Stimulated activated CD4-positive, alpha-beta T cell treated with anti-CD3 and anti-CD28 coated beads, Interleukin-1b, Interleukin-23, amount 100 ng/mL, for 4 hours (primary cell): ENCODE measurements at regions not wholly inside any gene's neighbourhood (a gene's known extent, or its start where the extent isn't known, plus 50 kb on each side); places are given as distances from the start of the nearest gene placed in this dataset.

ENCODE experiments used
- DNase-seq, 2 donors: peaks; one replicate each; pipeline ENCODE4 v3.0.0-alpha.2; 2020; ENCODE audit warnings: low read depth in 2 of 2

DNA sequence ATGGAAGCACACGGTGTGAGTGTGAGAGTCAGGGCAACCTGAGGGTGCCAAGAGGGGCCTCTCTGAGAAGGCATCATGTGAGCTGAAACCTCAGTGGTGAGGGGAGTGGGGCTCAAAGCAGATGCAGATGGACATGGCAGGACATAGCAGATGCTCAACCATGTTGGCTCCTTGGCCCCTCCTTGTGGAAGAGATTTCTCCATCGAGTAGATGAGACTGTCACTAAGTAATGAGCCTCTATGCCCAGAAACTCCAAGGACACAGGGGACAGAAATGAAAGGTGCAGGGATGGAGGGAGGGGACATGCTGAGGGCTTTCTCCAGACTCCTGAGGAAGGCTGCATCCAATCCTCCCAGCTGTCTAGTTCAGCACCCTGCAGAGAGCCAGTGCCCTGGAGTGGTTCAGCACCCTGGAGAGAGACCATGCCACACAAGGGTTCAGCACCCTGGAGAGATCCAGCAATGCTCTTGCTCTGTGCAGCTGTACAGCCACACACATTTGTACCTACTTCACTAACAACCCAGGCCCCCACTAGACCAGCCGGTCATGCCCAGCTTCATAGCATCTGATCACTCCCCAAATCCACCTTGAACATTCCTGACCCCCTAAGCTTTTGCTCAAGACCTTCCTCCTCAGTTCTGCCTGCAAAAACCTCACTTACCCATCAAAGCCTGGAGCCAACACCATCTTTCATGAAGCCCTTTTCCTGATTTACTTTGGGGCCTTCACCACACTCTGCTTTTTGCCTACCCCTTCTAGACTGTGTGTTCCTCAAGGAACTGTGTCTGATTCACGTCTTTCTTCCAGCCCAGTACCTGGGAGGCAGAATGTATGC is 252.0 kb downstream of the CTTN start:
- no peak for DNase-seq

DNA sequence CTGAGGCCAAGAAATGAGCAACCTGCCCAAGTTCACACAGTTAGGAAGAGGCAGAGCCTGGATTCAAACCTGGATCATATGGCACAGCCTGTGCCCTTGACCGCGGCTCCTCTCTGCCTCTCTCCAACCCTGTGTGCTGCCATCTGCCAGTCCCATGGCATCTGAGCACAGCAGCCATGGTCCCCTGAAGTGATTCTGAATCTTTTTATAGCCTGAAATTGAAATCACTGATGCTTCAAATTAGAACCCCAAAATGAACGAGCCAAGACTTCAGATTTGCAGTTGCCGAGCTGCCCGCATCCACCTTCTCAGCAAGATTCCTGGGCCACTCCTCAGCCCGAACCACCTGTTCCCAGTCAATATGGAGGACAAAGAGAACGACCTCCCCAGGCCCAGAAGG is 252.7 kb downstream of the CTTN start:
- DNase-seq: no peak

DNA sequence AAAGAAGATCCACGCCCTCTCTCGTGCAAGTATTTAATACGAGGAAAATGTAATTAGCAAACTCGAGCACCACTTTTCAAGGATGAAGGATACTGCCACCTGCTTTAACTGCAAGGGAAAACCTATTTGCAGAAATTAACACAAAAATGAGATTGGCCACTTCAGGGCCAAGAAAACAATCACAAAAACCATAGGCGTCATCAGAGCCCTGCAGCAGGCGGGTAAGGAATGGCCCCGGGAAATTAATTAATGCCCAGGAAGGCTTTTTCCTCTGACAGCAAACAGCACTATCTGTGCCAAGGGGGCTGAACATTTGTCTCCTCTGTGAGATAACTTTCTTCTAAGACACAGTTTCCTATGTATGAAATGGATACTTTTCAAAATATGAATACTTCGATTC is 255.7 kb downstream of the CTTN start:
- DNase-seq: no peak

DNA sequence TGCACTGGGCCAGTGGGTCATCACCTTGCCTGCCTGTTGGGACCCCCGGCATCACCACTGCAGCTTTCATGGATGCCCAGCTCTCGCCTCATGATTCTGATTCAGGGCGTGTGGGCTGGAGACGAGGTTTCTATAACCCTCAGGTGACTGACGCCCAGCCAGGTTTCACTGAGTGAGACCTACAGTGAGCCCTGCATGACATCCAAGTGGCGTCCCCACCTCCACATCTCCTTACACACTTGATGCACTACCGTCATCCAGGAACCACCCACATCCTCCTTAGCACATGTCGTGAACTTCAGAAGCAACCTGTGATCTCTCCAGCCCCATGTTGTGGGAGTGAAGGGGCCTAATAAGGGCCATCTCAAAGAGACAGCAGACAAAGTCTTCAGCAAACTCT is 257.5 kb downstream of the CTTN start:
- no peak for DNase-seq

DNA sequence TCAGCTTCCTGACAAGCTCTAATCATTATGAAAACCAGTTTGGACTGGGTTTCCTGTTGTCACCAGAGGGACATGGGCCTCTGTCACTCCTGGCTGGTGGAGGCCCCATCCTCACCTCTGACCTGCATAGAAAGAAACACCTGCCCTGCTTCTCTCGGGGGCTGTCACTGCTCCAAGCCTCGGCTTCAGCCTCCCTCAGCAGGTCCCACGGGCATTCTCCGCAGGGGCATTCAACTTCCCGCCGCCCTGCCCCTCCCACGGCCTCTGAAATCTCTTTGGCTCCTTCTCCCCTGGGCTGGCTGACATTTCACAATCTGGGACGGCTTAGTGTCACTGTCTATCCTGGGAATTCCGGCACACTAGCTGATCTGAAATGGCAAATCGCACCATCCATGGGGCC is 257.9 kb downstream of the CTTN start:
- no peak for DNase-seq

DNA sequence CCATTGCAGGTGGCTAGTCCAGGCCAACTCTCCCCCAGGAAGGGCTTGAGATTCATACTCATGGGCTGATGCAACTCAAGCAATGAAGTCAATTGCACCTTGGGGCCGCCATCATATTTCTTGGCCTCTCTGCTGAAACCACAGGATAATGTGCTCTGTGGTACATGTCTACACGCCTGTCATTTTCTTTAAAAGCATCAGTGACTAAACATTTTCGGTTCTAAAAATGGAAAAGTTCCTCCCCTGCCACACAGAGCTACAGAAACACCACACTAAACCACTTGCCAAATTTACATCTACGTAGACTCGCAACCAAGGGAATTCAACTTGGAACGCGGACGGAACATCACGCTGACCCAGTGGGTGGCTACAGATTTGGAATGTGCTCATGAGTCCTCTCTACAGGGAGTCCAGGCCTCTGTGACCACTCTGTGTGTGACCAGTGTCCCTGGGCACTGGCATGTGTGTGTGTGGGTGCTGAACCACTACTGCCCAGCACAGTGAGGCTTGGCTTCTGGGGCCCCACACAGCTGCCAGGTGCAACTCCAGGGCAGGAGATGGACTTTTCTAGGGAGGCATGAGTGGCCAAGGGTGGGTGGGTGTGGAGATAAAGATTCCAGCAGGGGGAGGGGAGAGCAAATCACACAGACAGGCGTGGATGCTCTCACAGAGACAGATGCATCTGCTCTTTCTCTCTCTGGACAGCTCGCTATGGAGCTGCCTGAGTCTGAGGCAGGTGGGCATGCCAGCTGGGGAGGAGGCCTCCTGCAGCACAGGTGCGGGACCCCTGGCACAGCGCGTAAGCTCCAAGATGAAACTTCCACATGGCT is 261.9 kb downstream of the CTTN start:
- no peak for DNase-seq

DNA sequence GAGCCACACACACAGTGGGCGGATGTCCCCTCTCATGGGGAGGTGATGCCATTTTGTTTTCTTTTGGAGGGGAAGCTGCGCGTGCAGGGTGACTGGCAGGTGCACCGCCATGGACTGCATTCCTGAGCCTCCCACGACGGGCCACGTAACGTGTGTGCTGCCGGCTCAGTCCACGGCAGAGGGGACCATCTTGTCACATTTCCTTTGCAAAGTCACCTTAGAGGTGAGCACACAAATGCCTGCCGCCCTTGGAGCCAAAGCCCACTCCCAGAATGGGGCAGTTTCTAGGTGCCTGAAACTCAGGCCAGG is 262.5 kb downstream of the CTTN start:
- DNase-seq: no peak

DNA sequence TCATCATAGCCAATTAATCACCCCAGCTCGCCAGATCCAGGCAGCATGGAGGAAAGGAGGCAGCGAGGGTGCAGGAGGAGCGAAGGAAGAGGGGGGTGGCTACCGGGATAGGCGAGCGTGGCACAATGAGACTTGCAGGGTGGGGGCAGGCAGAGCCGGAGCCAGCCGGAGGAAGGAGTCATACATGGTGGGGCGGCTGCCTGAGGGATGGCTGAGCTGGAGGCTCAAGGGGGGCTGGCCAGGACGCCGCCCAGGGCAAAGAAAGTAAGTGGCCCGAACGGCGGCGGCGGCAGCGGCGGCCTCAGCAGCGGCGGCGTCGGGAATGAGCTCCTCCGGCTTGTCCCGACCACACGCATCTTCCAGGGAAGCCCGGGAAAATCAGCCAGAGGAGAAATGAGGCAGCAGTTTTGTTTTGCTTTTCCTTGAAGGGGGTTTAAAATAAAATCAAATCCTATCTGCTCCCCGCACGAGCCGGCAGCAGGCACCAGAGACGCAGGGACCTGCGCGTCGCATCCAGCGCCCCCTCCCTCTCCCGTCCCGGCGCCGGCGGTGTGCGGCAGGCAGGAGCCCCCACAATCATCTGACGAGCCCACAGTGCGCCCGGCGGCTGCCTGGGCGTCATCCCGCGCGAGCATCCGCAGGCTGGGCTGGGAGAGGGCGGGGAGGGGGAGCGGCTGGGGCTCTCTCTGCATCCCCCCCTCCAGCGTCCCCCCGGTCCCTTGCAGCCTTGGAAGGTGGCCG is 263.6 kb downstream of the CTTN start:
- DNase-seq: no peak

DNA sequence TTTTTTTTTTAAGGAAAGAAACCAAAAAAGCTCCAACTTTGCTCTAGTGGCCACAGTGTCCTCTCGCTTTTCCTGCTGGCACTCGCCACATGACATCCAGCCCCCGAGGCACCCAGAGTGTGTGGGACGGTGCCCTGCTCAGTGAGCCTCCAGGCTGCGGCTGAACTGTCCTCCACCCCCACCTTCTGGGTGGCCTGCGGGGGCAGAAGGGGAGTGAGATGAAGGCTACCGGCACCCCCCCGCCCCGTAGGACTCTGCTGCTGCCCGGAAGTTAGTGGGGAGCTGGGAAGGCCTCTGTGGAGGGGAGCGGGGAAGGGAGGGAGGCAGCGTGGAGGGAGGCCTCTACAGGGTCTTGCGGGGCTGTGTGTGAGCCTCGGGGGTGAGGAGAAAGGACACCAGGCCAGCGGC is 264.4 kb downstream of the CTTN start:
- DNase-seq: no peak

DNA sequence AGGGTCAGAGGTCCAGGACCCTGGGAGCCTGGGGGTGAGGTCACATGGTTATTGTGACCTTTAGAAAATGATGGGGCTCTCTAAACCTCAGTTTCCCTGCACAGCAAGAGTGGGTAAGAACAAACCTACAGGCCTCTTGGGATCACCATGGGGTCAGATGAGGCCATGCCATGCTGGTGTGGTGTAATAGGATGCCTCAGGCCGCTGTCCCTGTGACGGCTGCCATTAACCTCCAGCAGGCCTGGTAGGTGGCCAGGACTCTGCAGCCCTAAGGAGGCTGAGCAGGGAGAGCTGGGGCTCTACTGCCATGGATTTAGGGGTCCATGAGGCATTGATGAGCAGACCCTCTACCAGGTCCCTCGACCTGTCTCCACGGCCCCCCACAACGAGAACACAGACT is 265.5 kb downstream of the CTTN start:
- no peak for DNase-seq

DNA sequence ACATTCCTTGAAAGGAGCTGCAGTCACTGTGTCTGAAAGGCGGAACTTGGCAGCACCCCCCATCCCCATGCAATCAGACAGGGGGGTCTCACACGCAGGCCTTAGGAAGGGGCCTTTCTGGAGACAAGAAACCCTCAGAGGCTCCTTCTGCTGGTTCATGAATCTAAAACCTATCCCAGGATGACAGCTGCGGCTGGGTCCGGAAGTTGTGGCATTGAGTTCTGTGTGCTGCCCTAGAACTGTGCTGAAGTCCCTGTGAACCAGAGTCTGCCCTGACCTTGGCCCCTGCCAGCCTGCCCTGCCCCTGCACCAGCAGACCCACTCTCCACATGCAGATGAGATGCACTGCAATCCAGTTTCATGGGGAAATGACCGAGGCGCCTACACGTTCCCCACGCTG is 268.0 kb downstream of the CTTN start:
- no peak for DNase-seq

DNA sequence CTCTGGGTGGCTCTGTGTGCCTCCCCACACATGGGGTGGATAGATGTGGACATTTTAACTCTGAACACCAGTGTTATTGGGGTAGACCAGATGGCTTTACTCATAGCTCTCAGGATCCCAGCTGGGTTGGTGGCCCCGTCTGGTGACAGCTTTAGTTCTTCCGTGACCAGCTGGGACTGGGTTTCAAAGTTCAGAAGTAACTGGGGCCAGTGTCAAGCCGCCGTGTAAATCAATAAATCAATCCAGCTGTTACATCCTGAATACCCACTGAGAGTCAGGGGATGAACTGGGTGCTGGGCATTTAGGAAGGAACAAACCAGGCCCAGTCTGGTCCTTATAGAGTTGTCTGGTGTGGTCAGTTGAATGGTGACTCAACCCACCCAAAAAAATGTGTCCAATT is 269.4 kb downstream of the CTTN start:
- no peak for DNase-seq

DNA sequence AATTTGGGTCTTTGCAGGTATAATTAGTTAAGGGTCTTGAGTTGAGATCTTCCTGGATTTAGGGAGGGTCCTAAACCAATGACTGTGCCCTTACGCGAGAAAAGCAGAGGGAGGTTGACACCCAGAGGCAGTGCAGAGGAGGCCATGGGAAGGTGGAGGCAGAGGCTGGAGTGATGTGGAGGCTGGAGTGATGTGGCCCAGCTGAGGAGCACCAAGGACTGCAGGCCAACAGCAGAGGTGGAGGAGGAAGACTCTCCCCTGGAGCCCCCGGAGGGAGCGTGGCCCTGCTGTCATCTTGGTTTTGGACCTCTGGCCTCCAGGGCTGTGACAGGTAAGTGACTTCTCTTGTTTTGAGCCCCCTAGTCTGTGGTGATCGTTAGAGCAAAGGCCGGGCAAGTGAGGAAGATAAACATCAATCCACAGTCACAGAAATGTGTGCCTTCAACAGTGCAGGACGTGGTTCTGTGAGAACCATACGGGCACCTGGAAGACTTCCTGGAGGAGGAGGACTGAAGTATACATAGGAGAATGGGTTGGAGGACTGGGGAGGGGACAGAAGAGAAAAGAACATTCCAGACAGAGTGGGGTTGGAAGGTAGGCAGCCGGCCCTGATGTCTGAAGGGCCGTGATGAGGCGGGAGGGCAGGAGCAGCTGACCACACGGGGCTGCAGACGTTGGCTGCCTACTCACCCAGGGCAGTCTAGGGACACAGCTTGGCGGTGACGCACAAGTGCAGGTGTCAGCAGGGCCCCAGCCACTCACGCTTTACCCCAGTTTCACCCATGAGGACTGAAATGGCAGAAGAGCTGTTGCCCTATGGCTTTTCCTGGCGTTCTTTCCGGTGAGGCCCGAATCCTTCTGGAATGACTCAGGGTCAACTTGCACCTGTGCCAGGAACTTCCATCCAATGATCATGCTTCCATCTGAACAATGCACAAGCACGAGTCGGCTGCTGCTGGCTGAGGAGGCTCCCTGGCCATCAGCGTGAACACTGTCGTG is 270.2 kb downstream of the CTTN start:
- DNase-seq: no peak

DNA sequence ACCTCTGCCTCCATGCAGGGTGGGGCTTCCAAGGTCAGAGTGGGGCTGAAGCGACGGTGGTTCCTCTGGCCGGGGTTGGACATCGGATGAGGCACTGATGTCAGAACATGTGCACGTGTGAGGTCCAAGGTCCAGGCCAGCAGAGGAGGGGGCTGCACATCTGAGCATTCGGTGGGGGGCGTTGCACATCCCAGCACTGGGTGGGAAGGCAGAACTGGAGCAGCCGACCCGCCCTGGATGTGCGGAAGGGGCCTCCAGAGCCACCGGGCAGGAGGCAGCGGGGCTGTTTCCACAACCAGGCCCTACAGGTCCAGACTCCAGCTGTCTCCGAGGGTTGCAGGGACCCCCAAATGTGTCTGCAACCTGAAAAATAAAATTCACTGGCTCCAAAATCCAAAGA is 271.0 kb downstream of the CTTN start:
- no peak for DNase-seq

DNA sequence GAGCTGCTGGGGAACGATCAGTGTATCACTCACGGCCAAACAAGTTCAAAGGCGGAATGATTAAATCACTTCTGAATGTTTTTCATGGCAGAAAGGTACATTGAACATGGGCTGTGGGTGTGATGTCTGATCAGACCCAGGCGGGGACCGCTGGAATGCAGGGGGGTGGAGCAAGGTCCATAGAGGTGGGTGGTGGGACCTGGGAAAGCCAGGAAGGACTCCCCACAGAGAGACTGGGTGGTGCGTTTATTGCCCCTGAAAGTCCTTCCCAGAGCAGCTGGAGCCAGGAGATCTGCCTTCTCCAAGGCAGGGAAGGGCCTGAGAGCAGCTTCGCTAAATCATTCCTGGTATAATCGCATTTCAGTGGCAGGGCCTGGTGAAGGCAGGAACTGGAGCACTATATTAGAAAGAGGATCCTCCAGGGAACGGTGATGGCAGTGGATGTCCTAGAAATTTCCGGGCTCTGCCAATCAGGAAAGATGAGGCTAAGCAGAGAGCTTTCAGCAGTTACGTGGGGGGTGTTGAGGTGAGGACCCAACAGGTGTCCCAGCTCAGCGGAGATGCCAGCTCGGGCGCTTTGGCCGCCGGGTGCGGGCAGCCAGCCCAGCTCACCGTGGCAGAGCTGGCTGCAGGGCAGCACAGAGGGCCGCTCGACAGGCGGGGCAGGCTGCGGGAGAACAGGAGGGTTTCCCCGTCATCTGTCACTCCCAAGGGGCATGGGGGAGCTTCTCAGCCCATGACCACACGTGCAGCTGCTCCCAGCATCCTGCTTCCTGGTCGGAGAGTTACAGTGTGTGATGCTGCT is 271.7 kb downstream of the CTTN start:
- DNase-seq: no peak

DNA sequence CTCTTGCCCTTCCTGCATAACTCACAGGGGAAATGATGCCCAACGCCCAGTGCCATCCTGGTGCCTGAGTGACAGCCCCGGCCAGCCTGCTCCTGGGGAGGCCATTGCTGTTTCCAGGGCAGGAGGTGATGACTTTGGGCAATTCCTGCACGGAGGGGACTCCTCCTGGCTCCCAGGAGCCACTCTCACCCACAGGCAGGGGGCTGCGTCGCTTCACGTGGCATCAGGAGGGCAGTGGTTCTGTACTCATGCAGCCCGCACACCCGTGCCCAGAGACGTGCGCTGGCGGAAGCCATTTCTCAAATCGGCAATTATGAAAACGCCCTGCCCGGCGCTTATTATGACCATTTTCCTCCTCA is 272.3 kb downstream of the CTTN start:
- no peak for DNase-seq

DNA sequence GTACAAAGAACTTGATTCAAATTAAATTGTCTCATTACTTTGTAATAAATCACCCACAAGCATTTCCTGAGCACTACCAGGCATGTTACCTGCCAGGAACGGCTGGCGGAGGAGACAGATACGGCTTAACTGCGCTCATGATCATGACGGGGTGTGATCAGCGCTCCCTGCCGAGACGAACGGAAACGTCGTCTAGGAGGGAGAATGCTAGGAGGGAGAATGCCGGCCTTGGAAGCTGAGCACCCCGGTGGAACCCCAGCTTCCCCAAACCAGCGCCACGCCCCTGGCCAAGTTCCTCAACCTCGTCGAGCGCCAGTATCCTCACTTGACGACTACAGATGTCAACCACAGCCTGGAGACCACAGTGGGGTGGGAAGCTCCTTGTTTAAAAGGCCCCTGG is 272.8 kb downstream of the CTTN start:
- DNase-seq: no peak

DNA sequence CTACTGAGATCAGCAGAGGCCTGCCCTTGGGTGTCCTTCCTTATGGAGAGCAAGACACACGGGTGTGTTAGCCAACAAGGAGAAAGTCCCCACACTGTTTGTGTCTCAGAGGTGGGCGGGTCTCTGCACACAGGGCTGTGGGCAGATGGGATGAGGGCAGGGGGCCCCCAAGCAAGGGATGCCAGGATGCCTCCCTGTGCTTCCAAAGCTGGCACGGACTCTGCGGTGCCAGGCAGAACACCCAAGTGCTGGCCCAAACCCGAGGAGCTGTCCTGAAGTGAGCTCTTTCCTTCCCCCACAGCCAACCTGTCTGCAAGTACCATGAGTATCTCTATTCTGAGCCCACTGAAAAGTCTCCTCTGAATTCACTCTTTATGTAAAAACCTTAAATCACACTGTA is 273.3 kb downstream of the CTTN start:
- no peak for DNase-seq

DNA sequence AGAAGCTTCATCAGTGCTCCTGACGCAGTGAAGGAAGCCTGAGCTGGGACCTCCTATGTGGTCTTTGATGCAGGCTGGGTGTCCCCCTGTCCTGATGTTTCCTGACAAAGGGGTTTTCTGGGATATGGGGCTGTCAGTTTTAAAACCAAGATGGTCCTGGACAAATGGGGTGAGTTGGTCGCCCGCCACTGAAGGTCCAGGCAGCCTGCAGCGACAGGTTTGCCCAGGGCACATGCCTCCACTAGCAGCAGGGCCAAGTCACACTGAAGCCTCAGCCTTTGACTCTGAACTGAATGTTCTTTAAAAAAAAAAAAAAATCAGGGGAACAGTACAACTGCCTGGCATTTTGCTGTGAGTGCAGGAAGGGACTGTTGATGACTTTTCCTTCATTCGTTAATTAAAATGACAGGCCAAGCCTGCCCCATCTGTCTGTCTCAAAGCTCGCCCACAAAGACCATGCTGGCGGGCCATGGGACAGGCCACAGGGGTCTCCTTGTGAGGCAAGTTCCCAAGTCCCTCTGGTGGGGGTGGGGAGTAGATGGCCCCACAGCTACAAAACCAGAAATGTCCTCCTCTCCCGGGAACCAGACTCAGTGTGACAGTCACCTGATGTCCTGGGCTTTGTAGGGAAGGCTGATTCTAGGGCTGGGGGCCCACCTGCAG is 274.8 kb downstream of the CTTN start:
- DNase-seq: no peak

DNA sequence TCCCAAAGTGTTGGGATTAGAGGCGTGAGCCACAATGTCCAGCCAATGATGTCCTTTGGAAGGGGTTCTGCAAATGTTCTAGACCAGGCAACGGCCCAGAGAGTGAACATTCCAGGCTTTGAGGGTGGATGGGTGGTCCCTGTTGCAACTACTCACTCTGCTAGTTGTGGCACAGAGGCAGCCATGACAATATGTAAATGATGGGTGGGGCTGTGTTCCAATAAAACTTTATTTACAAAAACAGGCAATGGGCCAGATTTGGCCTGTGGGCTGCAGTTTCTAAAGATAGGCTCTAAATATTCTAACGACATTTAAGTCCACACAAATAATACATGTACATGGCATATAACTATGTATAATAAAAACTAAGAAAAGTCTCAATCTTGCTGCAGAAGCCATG is 276.3 kb downstream of the CTTN start:
- DNase-seq: no peak
